Astrocyte of the hippocampus (primary cell): ENCODE measurements at regions not wholly inside any gene's neighbourhood (a gene's known extent, or its start where the extent isn't known, plus 50 kb on each side); places are given as distances from the start of the nearest gene placed in this dataset.
"Not testable (repeated sequence)": the region's sequence is repeated elsewhere in the genome, so short reads cannot be mapped to it uniquely, and the experiment has no call there.

Experiments used
- DNase-seq: peaks from one replicate; pipeline ENCODE4 v3.0.0; 2011; ENCODE audit warnings: low read depth, low spot score

DNA sequence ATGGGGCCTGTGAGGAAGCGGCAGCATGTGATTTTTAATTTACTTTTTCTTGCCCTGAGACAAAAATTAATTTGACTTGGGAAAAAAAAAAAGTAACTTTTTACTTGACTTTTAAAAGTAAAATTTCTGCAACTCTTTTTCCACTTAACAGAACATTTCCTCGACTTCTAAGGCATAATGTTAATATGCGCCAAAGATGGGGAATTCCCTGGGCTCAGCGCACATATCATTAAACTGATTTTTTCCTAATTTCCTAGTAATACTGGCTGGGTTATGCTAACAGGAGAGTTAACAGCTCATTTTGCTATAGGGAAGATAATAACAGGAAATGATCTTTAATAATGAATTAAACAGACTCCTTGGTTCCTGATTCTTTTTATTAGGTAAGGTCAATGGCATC, 120.6 kb upstream of the CDH5 start:
- no peak for DNase-seq

DNA sequence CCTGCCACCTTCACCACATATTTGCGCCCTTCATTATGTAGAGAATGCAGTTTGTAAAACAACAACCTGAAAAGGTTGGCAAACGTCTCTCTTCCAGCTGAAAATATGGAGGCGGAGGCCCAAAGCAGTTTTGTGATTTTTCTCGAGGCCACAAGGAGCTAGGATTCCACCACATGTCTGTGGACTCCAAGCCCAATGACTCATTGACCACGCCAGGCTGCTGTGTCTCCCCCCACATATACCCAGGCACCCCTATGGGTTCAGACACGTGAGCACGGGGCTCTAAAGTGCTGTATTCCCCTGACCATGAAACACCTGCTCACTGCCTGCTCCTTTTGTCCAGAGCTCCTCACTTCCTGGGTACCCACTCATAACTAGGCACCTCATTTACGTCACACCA, 121.4 kb upstream of the CDH5 start:
- no peak for DNase-seq

DNA sequence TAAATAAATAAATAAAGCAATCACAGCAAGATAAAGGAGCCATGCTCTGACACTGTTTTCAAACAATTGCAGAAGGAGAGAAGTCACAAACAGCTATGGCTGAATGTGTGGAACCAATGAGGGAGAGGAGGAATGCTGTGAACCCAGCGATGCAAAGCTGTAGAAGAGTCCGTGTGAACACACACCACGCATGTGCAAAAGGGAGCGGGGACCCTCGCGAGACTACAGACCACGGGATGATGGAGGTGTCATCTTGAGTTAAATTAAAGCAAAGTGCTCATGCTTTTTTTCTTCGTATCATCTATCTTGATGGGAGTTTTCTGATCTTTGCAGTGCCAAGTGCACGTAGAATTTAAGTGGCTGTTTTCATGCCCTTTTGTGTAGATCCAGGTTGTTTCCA, 123.8 kb upstream of the CDH5 start:
- no peak for DNase-seq

DNA sequence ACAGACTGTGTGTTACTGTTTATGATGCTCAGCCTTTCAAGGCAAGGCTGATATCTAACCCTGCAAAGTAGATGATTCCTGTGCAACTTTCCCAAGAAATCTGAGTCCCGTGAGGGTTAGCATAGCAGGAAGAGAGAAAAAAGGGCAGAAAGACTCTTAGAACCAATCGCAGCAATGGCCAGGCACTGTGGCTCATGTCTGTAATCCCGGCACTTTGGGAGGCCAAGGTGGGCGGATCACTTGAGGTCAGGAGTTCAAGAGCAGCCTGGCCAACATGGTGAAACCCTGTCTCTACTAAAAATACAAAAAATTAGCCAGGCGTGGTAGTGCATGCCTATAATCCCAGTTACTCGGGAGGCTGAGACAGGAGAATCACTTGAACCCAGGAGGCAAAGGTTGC, 124.3 kb upstream of the CDH5 start:
- DNase-seq = not testable (repeated sequence)

DNA sequence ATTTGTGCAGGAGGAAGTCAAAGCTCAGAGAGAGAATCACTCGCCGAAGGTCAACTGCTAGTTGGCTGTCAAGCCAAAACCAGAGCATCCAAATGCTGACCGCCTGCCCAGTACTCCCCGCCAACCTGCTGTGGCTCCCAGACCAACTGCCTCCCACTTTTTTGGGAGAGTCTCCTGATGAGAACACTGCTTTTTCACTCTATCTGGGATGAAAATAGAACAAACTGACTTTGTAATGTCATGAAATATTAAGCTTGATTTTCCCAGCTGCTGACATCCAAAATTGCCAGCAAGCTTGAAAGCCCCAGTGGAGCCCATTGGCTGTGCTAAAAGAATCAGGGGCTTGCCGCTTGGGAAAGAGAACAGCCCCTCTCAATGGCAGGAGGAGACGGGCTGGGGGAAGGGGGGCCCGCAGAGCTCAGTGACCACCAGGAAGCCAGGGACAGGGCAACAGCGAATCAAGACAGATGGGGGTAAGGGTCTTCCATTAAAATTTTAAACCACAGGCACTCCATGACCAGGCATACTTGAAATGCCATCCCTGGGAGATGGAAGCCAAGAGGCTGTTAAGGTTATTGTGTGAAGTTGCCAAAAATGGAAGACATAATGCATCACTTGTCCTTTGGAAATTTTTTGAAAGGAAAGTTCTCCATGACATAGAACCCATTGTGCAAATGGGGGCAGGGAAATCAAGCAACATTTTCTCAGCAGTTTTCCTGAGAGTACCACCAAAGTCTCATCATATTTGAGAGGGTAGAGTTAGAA, 125.7 kb upstream of the CDH5 start:
- DNase-seq = peak; percentile 39

DNA sequence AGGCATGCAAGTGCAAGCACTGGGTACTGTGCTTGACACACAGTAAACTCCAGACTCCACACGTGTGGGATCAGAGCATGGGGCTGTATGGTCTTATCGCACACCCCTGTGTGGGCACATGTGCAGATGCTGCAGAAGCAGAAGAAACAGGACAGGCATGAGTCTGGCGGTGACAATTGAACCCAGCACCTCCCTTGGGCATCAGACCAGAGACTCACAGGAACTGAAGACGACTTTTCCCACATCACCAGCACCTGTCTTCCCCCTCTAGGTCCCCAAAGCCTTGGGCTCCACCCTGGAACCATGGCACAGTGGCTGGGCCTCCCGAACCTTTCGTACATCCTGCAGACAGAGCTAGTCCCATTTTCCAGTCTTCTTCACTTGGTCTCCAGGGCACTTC, 126.4 kb upstream of the CDH5 start:
- no peak for DNase-seq

DNA sequence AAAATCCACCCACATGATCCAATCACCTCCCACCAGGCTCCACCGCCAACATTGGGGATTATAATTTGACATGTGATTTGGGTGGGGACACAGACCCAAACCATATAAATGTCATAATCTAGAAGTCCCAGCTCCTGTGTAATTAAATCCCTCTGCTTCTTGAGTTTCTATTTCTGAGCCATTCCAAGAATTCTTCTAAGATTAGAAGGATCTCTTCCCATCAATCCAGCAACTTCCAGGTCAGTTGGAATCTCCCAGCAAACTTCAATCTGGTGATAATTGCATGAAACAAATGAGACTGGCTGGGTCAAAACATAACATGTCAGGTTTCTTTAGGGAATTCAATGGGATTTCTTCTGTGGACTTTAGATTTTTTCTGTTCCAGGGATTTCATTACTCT, 127.8 kb upstream of the CDH5 start:
- no peak for DNase-seq

DNA sequence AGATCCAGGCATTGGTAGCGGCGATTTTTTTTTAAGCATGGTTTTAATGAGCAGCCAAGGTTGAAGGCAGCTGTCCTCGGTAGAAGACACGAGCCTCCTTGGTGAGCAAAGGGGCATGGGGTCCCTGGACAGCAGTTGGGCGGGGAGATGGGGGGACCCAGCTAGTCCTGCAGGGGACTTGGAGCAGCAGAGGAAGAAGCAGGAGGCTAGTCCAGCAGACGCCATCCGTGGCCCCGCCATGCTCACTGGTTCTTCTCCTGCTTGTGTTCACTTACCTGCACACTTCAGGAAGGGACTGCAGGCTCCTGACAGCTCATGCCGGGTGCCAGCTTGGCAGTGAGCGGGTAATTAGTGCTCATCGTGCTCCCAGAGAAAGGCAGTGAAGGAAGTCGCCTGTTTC, 130.2 kb upstream of the CDH5 start:
- no peak for DNase-seq

DNA sequence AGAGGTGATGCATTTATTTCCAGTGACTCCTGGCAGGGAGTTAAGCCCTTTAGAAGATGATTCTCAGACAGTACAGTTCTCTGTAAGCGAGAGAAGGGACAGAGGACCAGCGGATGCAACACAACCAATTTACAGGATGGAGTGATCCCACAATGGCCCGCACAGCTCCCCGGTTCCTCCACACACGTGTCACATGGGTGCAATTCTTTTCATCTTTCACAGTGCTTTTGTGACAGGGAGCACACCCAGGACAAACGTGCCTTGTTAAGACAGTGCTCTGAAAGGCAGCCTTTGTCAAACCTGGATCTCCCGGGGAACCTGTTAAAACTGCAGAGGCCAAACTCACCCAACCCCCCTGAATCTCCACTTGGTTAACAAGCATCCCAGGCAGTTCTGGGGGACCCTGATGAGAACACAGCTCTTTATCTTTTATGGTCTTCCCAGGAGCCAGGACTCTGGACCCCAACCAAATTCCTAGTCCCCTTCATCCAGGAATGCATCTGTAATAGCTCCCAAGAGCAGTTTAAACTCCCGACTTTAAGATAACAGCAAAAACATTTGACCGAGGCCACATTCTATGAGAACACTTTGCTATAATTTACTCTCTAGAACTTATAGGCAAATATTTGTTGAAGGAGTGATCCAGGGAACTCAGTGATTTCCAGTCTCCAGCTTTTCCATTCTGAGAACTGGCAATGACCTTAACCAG, 134.9 kb upstream of the CDH5 start:
- no peak for DNase-seq

DNA sequence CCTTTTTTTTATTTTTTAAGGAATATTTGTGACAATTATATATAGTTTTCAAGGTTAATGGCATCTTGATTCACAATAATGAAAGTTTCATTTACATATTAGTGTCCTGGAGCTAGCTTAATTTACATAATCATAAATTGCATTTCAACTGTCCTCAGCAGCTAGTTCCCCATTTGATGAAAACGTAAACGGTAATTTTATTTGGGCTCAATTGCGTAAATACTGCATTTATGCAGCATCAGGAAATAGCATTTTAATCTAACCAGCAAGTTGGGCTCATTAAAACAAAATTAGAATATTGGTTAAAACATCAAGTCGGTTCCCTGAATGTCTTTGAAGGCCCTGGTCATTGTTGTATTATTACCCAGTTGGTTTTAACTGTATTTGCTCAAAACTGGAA, 136.8 kb upstream of the CDH5 start:
- DNase-seq = no peak

DNA sequence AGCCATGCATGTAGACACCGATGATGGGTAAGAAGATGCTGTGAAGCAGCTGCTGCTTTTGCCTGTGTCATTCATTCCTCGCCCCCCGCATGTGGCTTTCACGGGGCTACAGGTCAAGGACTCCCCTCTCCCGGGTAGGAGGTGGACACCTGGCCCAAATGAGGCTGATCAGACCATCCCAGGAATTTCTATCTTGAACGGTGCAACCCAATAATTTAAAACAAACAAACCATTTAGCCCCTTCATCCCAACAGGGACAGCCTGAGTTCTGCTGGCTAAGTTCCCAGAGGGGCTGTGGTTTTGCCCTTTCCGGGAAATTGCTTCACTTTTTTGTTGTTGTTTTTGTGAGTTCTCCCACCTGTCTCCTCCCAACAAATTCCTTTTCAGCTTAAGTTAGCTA, 137.7 kb upstream of the CDH5 start:
- DNase-seq = peak; percentile 59

DNA sequence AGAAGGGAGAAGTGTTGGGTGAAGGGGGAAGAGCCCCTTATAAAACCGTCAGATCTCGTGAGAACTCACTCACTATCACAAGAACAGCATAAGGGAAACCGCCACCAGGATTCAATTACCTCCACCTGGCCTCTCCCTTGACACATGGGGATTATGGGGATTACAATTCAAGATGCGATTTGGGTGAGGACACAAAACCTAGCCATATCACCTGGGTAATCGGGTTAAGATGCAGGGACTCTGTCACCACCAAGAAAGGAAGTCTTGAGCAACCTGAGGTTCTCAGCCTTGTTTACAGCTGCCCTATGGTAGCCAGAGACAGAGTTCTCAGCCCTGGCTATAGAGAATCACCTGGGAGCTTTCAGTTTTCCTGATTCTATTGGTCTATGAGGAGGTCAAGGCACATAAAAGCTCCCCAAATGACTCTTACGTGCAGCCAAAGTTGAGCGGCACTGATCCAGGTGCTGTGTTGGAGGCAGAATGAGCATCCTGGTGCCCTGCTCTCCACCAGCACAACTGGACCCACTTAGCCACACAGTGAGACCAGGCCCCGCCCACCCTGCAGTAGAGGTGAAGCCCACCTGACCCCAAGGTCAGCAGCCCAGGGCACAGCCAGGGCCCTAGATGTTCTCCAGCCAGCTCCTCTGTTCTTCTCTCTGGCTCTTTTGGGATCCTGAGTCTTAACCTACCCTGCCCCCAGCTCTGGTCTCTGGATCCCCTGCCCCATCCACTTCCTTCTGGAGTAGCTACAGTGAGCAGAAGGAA, 138.5 kb upstream of the CDH5 start:
- no peak for DNase-seq

DNA sequence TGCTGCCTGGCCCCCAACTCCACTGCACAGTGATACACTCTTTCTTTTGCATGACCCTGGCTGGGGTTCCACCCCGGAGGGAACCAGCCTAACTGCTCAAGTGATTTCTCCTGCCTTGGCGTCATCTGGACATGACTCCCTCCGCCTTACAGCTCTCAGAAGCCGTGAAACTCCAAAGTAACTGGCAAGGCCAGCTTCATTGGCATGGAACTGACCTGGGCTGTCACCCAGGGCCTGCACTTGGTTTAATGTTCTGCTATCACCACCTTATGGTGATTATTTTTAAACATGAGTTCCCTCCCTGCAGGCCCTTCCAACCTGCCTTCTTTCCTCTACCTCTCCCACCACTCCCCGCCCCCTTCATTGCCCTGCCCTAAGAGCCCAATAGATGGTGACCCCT, 139.7 kb upstream of the CDH5 start:
- no peak for DNase-seq

DNA sequence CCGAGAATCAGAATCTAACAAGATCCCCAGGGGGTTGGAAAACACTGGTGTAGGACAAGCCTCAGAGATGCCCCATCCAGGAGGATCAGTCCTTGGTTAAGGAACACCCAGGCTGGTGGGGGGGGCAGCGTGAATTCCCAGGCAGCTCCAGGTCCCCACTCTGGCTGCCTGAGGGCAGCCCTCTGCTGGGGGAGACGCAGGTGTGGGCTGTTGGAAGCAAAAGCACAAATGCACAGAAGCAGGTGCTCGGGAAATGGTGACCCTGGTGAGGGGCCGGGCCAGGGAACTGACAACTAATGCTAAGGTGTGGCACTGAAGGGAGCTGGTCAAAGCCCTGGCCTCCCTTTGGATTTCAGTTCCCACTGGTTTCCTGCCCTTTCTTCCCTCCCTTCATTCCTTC, 140.8 kb upstream of the CDH5 start:
- no peak for DNase-seq

DNA sequence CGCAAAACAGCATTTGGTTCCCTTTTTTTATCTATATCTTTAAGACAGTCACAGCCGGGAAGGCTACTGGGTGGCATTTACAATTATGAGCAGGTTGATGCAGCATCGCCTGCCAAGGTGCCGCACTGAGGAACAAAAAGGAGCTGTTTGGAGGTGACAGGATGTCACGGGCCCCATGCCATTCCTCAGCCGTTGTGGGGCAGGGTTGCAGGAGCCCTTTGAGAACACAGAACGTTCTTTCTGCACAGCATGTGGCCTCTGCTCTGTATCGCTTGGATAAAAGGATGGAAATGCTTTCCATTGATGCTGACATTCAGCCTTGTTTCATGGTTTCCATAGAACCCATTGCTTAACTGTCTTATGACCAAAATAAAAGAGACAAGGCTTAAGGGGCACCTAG, 141.9 kb upstream of the CDH5 start:
- no peak for DNase-seq

DNA sequence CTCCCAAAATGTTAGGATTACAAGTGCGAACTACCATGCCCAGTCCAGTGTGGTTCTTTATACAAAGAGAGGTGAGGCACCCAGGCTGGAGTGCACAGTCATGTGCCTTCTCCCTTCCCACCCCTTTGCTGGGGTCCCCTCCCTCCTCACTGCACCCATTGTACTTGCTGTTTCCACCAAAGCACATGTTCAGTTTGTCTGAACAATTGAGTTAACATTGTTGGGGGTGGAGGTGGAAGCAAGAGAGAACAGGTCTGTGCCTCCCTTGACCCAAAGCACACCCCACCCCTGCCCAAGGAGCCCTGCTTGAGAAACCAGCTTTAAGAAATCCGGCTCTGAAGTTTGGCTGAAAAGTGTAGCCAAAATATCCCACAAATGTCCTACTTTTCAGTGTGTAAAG, 142.3 kb upstream of the CDH5 start:
- DNase-seq = no peak

DNA sequence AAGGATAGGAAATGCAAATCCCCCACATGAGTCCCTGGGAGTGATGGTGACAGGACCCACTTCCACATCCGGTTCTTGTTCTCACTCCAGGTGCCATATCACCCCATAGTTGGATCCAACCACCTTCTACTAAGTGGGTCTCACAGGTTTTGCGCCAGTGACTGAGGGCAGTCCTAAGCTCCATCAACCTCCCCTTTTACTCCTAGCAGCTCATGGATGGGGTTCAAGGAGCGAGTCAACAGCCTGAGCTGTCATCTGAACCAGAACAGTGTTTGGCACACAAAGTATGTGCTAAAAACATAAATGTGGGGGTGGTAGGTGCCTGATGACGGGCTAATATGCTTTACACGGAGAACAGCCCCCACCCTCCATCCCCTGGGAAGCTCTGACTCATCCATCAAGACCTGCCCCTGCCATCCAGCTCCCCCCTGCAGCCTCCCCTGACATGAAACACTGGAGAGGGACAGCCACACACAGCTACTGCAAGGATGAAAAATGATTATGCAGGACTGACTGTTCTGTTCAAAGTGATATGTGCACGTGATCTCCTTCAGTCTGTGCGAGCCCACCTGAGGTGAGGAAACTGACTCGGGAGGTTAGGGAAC, 143.2 kb upstream of the CDH5 start:
- DNase-seq = peak; percentile 39

DNA sequence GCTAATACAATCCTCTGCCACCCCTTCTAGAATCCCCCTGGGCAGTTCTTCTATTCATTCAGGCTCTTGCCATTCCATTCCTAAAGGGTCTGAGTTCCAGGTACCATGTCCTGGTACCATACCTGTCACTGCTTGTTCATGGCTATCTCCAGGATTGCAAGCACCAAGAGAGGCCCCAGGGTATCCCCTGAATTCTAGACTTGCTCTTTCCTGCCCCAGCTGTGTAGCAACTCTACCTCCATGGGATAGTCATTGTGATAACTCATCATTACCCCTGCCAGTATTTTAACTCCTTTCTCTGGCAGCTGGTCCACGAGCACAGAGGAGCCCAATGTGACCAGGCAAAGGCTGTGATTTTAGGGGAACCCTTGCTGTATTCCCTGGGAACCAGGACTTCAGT, 143.7 kb upstream of the CDH5 start:
- no peak for DNase-seq

DNA sequence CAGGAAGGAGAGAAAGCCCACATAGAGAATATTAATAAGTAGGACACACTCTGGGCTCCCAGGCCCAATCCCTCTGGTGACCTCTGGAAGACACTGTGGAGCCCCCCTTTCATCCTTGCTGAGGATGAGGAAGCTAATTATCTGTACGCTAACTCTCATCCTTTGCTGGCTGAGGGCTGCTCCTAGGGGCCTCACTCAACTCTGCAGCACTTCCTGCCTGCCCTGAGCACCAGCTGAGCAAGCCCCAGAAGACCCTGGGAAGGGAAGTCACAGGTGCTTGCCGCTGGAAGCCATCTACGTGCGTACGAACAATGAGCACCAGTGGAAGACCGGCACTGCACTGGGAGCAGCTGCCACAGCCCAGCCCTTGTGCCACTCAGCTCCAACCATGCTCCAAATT, 145.8 kb upstream of the CDH5 start:
- DNase-seq = no peak

DNA sequence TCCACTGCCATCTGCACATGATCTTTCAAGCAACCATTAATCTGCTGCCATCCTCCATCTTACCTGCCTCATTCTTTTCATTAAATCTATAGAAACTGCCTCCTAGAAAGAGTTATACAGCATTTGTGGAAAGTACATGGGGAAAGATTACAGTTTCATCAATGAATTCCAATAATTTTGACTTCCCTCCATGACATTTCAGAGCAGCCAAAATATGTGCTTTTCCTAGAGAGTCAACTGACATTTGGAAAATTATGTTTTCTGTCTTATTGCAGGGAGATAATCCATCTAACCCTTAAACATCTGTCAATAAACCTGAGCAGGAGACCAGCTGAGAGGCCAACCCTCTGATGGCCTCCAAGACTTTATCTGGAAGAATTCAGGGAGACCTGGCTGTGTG, 147.0 kb upstream of the CDH5 start:
- DNase-seq = no peak

DNA sequence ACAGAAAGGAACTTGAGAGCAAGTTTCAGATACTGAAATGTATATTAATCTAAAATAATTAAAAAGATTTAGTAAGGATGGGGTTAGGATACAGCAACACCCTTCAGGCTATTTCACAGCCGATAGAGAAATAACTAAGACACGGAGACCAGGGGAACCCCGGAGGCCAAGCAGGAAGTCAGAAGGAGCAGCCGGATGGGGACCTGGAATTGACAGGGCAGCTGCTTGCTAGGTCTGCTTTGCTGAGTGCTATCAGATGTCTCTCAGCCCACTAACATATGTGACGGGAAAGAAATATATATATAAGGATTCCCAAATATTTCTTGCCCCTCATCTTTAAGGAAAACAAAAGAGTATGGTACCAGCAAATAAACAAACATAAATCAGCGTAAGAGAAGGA, 154.1 kb upstream of the CDH5 start:
- no peak for DNase-seq

DNA sequence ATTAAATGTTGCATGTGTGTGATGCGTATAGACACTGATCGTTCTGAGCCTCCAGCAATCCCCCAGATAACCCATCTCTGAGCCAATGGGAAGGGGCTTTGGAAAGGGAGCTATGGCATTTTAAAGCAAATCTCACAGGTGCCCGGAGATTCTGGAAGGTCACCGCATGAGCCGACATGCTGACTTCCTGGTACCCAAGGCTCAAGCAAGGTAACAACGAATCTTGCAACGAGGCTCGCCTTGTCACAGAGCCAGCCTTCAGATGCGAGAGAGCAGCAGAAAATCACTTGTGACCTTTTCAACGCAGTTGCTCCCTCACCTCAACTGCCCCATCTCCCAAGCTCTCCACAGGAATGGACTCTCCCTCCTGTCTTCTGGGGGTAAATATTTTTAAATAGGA, 154.8 kb upstream of the CDH5 start:
- no peak for DNase-seq
